ENCODE measurements at regions not wholly inside any gene's neighbourhood (a gene's known extent, or its start where the extent isn't known, plus 50 kb on each side); places are given as distances from the start of the nearest gene placed in this dataset.

GRCh38 chr4:131302108-131302507 is 1847.0 kb upstream of the PCDH10 start:
- Histone ChIP-seq H2BK15ac (ENCODE audit: low read depth, low read length) (no peak overlapping the region), H2BK5ac (ENCODE audit: low read depth, low read length, poor library complexity, severe bottlenecking) (no peak overlapping the region), H2BK120ac (ENCODE audit: low read depth, low read length) (no peak overlapping the region), H3K4me1 (ENCODE audit: control insufficient read depth, insufficient read depth, low read length) (no peaks in the 10 kb centered on the region), H4K8ac (ENCODE audit: low read depth in 2 of 2, low read length in 2 of 2) (no peak overlapping the region), H3K27me3 (ENCODE audit: control insufficient read depth, insufficient read depth, low read length) (no peaks in the 10 kb centered on the region), H2AK9ac (replicated peaks; ENCODE audit: low read depth, low read length, poor library complexity) (no peak overlapping the region), H4K5ac (ENCODE audit: low read depth, low read length) (no peak overlapping the region), H3K79me1 (ENCODE audit: low read depth in 1 of 2, low read length in 2 of 2) (no peaks in the 10 kb centered on the region), H3K14ac (replicated peaks; ENCODE audit: low read depth, low read length) (no peak overlapping the region), H2AK5ac (ENCODE audit: low read depth, low read length) (no peak overlapping the region), H2BK20ac (ENCODE audit: low read depth, low read length) (no peak overlapping the region), H3K27ac (ENCODE audit: insufficient read depth, low read length) (no peak overlapping the region), H3K9me3 (ENCODE audit: control insufficient read depth, insufficient read depth, low read length) (peaks cover 17% of the 10 kb centered on the region; the same call in 1 of the 2 replicates), H3K9me1 (ENCODE audit: insufficient read depth, low read length) (no peaks in the 10 kb centered on the region), H3K56ac (ENCODE audit: extremely low read depth, insufficient read depth, low read length) (no peak overlapping the region), H4K20me1 (ENCODE audit: insufficient read depth, low read length) (no peaks in the 10 kb centered on the region), H3K18ac (ENCODE audit: low read depth, low read length) (no peak overlapping the region), H3K9ac (ENCODE audit: low read depth, low read length) (no peak overlapping the region), H3K4me3 (ENCODE audit: insufficient read depth, low read depth, low read length) (no peak overlapping the region), H4K91ac (ENCODE audit: insufficient read depth, low read depth, low read length) (no peak overlapping the region), H2AFZ (replicated peaks; ENCODE audit: low read length, poor library complexity) (no peak overlapping the region), H3K23ac (ENCODE audit: low read depth, low read length) (no peak overlapping the region), H3K36me3 (ENCODE audit: control insufficient read depth, insufficient read depth, low read length) (no peaks in the 10 kb centered on the region), H3K4me2 (ENCODE audit: low read depth, low read length) (no peak overlapping the region), H3K4ac (ENCODE audit: low read depth, low read length) (no peak overlapping the region)
- BruUV-seq (replicated peaks): no TSS peak
- ChIA-PET CTCF (no interaction called here), POLR2A (ENCODE audit: unreplicated experiment) (no interaction called here)
- no peak for DNase-seq
- in situ Hi-C loops (cut with MboI; ENCODE audit: low sequenced_read_pairs): no loop called here
- 70% methylated on average over 2 of the region's 4 CpGs; no CpG with 5 or more reads in 1 of the 2 experiments for WGBS, 2 experiments (ENCODE audit: extremely low coverage in 2 of 2, insufficient read length in 1 of 2)
- intact Hi-C loops (cut with micrococcal nuclease): no loop called here
- no peak for TF ChIP-seq NFE2L2 (IDR thresholded peaks at IDR 0.05; ENCODE audit: low read depth, low read length)
- TF ChIP-seq CTCF (conservative IDR thresholded peaks at IDR 0.05; ENCODE audit: low read depth, low read length): no peak
- no peak for TF ChIP-seq RCOR1 (IDR thresholded peaks at IDR 0.05; ENCODE audit: insufficient replicate concordance, low read length)
- dilution Hi-C loops (cut with HindIII; ENCODE audit: low sequenced_read_pairs, unreplicated experiment): no loop called here
- ATAC-seq (ENCODE audit: low read depth): no peak

All from IMR-90 (cell line).